Activated B cell treated with CpG ODN at 0.5 μM for 24 hours (primary cell): ENCODE measurements at regions not wholly inside any gene's neighbourhood (a gene's known extent, or its start where the extent isn't known, plus 50 kb on each side); places are given as distances from the start of the nearest gene placed in this dataset.

Source experiments
- ATAC-seq: fragments of 200-7000 bp; cut with Tn5 transposase; one replicate; pipeline ENCODE4 v1.10.0; 2021; ENCODE audit warnings: low read depth, mild to moderate bottlenecking, moderate library complexity
- CTCF ChIA-PET: fragments of 350-600 bp; sonication (Branson Sonifier 250); formaldehyde crosslinking; loops from one replicate; lab custom pipeline; 2021; ENCODE audit warnings: antibody characterized with exemption; lab: Charles Lee
- POLR2A ChIA-PET: fragments of 350-600 bp; sonication (Branson Sonifier 250); formaldehyde crosslinking; loops from one replicate; lab custom pipeline; 2021; ENCODE audit warnings: antibody characterized with exemption; lab: Charles Lee
- DNase-seq: peaks from one replicate; pipeline ENCODE4 v3.0.0; 2022
- H3K27ac Mint-ChIP-seq: one replicate; pipeline ENCODE4 v1.8.0; 2020; ENCODE audit warnings: mixed read lengths
- H3K27me3 Mint-ChIP-seq: one replicate; pipeline ENCODE4 v1.8.0; 2021; ENCODE audit warnings: mixed read lengths
- H3K36me3 Mint-ChIP-seq: one replicate; pipeline ENCODE4 v1.8.0; 2021; ENCODE audit warnings: low read depth, mixed read lengths
- H3K4me1 Mint-ChIP-seq: one replicate; pipeline ENCODE4 v1.8.0; 2021; ENCODE audit warnings: mixed read lengths
- H3K4me3 Mint-ChIP-seq: one replicate; pipeline ENCODE4 v1.8.0; 2020; ENCODE audit warnings: mild to moderate bottlenecking, mixed read lengths
- H3K9me3 Mint-ChIP-seq: one replicate; pipeline ENCODE4 v1.8.0; 2020; ENCODE audit warnings: mixed read lengths
- CTCF ChIP-seq: fragments of 200-600 bp; IDR thresholded peaks from one replicate; pipeline ENCODE4 v1.8.0; 2022; ENCODE audit warnings: antibody characterized with exemption, mild to moderate bottlenecking
- intact Hi-C: fragments of 100-400 bp; cut with micrococcal nuclease; formaldehyde crosslinking; loops from one replicate; pipeline ENCODE4 v1.15.1; 2024

- Mint-ChIP-seq H3K36me3 (no peaks in the 10 kb centered on the region), H3K27ac (no peak overlapping the region), H3K4me3 (no peak overlapping the region), H3K9me3 (no peaks in the 10 kb centered on the region), H3K27me3 (peaks cover 5% of the 10 kb centered on the region), H3K4me1 (no peaks in the 10 kb centered on the region)
- ChIA-PET POLR2A (no interaction called here), CTCF (no interaction called here)
- ATAC-seq (no peak), DNase-seq (no peak)
- intact Hi-C loops: no loop called here
- no peak for TF ChIP-seq CTCF
Observed at GRCh38 chr6:147128056-147128455, 76.2 kb upstream of the STXBP5 start.

- no peak for DNase-seq
- no peak overlapping the region for H3K27ac Mint-ChIP-seq
- no peaks in the 10 kb centered on the region for H3K36me3 Mint-ChIP-seq
- peaks cover 10% of the 10 kb centered on the region for H3K27me3 Mint-ChIP-seq
- H3K4me1 Mint-ChIP-seq: no peaks in the 10 kb centered on the region
- no peak for ATAC-seq
- ChIA-PET POLR2A (no interaction called here), CTCF (no interaction called here)
- no peak for TF ChIP-seq CTCF
- no peaks in the 10 kb centered on the region for H3K9me3 Mint-ChIP-seq
- intact Hi-C loops: no loop called here
- H3K4me3 Mint-ChIP-seq: no peak overlapping the region
Observed at GRCh38 chr6:147131532-147132128, 72.6 kb upstream of the STXBP5 start.

GRCh38 chr6:147132889-147133288 is 71.3 kb upstream of the STXBP5 start:
- ChIA-PET CTCF (no interaction called here), POLR2A (no interaction called here)
- Mint-ChIP-seq H3K4me3 (no peak overlapping the region), H3K36me3 (no peaks in the 10 kb centered on the region), H3K27ac (no peak overlapping the region), H3K27me3 (peaks cover 10% of the 10 kb centered on the region), H3K9me3 (no peaks in the 10 kb centered on the region), H3K4me1 (no peaks in the 10 kb centered on the region)
- intact Hi-C loops: no loop called here
- no peak for TF ChIP-seq CTCF
- DNase-seq (no peak), ATAC-seq (no peak)

GRCh38 chr6:147133669-147134068 is 70.5 kb upstream of the STXBP5 start:
- Mint-ChIP-seq H3K4me1 (no peaks in the 10 kb centered on the region), H3K27ac (no peak overlapping the region), H3K36me3 (no peaks in the 10 kb centered on the region), H3K4me3 (no peak overlapping the region), H3K9me3 (no peaks in the 10 kb centered on the region), H3K27me3 (peaks cover 10% of the 10 kb centered on the region)
- TF ChIP-seq CTCF: no peak
- ChIA-PET POLR2A (no interaction called here), CTCF (no interaction called here)
- ATAC-seq (no peak), DNase-seq (no peak)
- intact Hi-C loops: no loop called here

GRCh38 chr6:147135211-147135681 is 69.0 kb upstream of the STXBP5 start:
- TF ChIP-seq CTCF: no peak
- Mint-ChIP-seq H3K4me1 (no peaks in the 10 kb centered on the region), H3K9me3 (no peaks in the 10 kb centered on the region), H3K36me3 (no peaks in the 10 kb centered on the region), H3K27ac (no peak overlapping the region), H3K4me3 (no peak overlapping the region), H3K27me3 (peaks cover 10% of the 10 kb centered on the region)
- ChIA-PET CTCF (no interaction called here), POLR2A (no interaction called here)
- ATAC-seq: no peak
- DNase-seq: no peak
- intact Hi-C loops: no loop called here
